ENCODE measurements at regions not wholly inside any gene's neighbourhood (a gene's known extent, or its start where the extent isn't known, plus 50 kb on each side); places are given as distances from the start of the nearest gene placed in this dataset.

DNA sequence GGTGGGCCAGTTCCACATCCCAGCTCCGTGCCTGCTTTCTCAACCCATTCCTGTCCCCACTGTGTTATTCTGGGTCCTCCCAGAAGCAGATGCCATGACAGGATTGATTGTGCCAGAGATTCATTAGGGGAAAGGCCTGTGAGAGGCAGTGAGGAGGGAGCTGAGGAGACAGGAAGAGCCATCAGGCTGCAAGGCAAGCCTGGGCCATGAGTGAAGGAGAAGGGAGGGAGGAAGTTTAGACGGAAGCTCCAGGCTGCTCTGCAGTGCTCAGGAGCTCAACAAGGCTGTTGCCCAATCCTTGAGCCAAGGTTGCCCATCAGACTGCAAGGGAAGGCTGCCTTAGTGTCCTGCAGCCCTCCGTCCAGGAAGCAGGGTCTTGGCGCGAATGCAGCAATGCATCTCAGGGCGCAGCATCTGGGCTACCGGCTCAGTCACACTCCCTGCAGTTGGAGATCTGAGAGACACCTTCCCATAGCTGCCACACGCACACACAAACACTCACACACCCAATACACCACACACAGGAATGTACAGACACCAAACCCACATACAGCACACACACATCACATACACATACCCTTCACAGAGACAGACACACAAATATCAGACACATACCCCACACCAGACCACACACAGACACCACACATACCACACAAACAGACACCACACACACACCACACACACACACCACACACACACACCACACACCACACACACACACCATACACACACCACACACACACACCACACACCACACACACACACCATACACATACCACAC lies 139.5 kb upstream of the NDUFV2 start:
- no peak for DNase-seq (ENCODE audit: low read depth in 2 of 2, low spot score in 1 of 2)

DNA sequence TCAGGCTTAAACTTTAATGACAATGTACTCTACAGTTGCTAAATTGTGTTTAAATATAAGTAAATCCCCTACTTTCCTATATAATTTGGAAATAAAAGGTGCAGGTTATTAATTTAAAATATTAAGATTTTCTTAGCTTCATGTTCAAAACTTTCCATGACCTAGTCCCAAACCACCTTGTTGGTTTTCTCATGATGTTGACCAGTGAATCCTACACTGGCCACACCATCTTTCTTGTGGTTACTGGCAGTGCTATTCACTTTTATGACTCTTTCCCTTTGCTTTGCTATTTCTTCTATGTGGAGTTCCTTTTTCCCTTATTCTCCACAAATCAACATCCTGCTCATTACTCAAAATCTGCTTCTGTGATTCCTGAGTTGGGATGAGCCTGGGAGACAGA lies 138.6 kb upstream of the NDUFV2 start:
- no peak for DNase-seq (ENCODE audit: low read depth in 2 of 2, low spot score in 1 of 2)

DNA sequence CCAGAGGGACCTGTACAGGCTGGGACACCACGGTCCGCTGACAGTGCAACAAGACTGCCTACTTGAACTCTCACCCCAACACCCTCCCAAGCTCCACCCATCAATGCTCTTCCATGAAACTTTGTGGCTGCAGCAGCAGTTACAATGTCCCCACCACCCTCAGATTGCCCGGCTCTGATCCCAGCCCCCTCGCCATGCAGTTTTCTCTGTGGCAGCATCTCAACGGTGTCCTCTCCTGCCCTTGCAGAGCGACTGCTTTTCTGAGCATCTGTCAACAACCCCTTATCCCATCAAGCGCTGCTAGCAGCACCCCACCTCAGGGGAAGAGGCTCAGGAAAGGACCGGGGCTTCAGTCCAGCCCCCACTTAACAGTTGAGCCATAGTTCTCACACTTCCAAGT lies 137.1 kb upstream of the NDUFV2 start:
- no peak for DNase-seq (ENCODE audit: low read depth in 2 of 2, low spot score in 1 of 2)

DNA sequence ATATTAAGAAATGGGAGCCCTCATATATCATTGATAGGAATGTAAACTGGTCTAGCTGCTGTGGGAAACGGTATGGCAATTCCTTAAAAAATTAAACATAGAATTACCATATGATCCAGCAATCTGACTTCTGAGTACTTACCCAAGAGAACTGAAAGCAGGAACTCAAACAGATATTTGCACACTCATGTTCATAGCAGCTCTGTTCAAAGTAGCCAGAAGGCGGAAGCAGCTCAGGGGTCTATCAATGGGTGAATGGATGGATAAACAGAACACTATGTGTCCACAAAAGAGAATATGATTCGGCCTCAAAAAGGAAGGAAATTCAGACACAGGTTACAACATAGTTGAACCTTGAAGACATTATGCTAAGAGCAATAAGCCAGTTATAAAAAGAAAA lies 135.7 kb upstream of the NDUFV2 start:
- DNase-seq (ENCODE audit: low read depth in 2 of 2, low spot score in 1 of 2): no peak

DNA sequence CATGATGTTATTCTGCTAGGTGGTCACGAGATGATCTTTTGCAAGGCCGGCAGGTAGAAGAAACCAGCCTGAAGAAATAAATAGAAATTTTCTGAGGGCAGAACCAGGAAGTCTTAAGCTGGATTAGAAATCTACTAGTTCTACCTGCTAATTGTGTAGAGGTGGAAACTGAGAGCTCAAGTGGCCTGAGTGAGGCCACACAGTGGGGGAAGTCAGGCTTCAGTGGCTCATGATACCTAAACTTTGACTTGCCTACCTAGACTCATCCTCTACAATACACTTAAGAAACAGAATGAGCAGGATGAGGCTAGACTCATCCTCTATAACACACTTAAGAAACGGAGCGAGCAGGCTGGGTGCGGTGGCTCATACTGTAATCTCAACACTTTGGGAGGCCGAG lies 134.9 kb upstream of the NDUFV2 start:
- no peak for DNase-seq (ENCODE audit: low read depth in 2 of 2, low spot score in 1 of 2)

DNA sequence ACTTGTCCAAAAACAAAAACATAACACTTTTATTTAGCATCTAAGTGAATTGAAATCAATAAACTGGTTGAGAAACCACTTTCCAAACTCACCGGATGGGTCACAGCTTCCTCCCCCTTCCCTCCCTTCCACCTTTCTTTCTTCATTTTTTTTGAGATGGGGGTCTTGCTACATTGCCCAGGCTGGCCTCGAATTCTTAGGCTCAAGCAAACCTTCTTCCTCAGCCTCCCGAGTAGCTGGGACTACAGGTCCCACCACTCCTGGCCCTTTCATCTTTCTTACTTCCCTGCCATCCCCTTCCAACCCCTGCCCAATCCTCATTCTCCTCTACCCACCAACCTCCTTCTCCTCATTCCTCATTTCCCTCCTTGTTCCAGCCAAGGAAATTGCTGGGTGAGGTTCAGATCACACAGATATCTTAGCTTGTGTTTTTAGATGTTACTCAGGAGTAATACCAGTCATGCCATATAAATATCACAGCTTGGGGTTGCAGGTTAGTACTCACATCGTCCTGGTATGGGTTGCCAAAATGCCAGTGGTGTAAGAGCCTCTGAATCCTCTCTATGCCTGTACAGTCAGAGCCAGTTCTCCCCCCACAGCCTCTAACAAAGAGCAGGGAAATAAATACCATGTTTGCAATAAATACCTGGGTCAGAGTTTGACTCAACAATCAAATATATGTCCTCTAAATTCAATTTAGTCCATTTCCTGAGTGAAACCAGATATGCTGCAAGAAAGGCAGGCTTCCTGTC lies 132.7 kb upstream of the NDUFV2 start:
- no peak for DNase-seq (ENCODE audit: low read depth in 2 of 2, low spot score in 1 of 2)

DNA sequence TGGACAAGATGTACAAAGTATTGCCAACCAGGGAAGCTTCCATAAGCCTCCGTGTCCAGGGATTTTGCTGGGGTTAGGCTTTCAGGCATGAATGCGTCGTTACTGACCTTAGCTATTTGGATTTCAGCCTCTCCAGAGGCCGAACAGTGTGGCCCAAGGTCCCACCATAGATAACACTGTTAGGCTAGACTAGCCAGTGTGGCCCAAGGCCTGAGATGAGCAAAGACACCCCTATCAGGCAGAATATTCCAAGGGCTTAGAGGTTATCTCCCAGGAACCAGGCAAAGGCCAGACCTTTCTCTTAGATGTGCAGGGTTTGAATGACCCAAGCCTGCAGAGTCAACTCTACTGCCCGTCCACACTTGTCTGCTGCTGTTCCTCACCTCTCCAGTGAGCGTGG lies 131.7 kb upstream of the NDUFV2 start:
- DNase-seq (ENCODE audit: low read depth in 2 of 2, low spot score in 1 of 2): no peak

DNA sequence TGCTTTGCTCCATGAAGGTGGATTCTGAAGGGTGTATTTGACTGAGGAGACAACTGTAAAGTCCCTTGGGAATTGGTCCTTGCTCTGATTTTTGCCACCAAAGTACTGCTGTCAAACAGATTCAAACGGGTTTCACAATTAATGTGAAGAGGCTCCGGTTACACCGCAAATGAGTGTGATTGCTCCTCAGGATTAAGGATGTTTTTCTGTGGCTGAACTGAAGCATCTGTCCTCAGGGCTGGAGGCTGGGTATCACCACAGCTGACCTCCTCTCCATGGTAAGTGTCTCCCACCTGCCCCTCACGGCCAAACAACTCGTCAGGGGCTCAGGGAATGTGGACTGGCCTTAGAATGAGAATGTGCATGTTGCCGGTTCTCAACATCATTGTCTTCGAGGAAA lies 130.4 kb upstream of the NDUFV2 start:
- DNase-seq (ENCODE audit: low read depth in 2 of 2, low spot score in 1 of 2): no peak

DNA sequence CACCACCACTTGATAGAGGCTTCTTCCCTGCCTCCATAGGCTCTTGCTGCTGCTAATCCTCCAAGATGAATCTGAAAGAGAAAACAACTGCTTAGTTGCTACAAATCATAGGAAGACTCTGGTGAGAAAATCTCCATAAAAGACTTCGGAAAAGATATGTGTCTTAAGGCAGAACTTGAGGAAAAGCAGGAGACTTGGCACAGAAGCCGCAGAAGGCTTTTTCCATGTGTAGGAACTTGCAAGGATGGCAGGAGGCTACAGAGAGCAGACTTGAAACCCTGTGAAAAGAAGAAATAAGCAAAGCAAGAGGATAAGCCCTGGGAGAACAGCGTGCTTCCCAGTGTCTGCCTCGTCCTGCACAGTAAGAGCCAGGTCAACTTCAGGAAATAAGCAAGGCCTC lies 128.2 kb upstream of the NDUFV2 start:
- no peak for DNase-seq (ENCODE audit: low read depth in 2 of 2, low spot score in 1 of 2)

DNA sequence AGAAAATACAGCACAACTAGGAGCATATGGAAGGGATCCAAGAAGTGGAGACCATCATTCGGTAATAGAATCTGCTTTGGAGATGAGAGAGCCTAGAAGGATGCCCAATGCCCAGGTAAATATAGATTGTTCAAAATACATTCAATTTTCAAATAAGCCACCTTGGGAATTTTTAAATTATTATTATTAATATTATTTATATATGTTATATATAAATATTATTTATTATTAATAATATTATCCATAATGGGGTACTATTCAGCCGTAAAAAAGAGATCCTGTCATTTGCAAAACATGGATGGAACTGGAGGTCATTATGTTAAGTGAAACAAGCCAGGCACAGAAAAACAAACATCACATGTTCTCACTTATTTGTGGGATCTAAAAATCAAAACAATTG lies 127.8 kb upstream of the NDUFV2 start:
- DNase-seq (ENCODE audit: low read depth in 2 of 2, low spot score in 1 of 2): no peak

DNA sequence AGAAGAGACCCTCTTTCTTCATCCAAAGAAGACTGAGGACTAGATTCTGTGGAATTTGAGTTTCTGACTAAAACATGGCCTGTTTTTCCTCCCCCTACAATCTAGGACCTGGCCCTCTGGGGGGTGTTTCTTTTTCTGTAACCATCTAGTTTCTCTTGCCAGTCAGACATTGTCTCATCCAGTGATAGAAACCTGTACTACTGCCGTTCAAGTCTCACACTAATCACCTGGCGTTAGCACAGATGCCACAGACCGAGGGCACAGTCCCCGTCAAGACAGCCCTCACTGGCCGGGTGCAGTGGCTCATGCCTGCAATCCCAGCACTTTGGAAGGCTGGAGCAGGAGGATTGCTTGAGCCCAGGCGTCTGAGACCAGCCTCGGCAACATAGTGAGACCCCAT lies 126.9 kb upstream of the NDUFV2 start:
- no peak for DNase-seq (ENCODE audit: low read depth in 2 of 2, low spot score in 1 of 2)

DNA sequence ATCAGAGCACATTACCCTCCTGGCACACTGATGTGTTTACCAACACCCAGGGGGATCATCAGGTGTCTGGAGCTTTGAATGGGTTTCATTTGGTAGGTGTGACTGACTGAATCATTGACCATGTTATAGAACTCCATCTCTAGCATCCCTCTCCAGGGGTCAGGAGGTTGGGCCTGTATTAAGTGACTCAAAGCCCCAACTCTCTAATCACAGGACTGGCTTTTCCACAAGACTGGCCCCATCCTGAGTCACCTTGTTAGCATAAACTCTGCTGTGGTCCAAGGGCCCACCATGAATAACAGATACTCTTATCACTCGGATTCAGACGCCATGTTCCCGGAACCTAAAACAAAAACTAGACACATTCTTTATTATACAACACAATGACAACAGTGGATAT lies 125.9 kb upstream of the NDUFV2 start:
- no peak for DNase-seq (ENCODE audit: low read depth in 2 of 2, low spot score in 1 of 2)

DNA sequence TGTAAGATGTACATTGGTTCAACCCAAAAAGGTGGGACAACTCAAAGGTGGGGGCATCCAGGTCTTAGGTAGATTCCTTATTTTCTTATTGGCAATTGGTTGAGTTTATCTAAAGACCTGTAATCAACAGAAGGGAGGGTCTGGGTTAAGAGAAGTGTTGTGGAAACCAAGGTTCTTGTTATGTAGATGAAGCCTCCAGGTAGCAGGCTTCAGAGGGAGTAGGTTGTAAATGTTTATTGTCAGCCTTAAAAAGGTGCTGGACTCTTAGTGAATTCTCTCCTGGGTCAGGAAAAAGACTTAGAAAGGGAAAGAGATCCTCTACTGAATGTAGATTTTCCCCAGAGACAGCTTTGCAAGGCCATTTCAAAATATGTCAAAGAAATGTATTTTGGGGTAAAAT lies 125.3 kb upstream of the NDUFV2 start:
- no peak for DNase-seq (ENCODE audit: low read depth in 2 of 2, low spot score in 1 of 2)

DNA sequence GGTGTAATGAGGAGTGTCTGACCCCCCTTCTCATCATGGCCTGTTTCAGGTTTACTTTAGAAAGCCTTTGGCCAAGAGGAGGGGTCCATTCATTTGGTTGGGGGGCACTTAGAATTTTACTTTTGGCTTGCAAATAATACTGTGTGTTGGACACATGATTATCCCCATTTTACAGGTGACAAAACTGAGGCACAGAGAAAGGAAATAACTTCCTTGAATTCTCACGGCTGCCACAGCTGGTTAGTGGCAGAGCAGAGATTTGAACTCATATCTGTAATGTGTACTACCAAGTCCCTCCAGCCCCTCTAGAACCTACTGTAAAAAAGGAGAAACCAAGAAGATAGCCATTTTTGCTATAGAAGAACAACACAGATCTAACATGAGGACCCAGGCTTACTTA lies 124.8 kb upstream of the NDUFV2 start:
- no peak for DNase-seq (ENCODE audit: low read depth in 2 of 2, low spot score in 1 of 2)

DNA sequence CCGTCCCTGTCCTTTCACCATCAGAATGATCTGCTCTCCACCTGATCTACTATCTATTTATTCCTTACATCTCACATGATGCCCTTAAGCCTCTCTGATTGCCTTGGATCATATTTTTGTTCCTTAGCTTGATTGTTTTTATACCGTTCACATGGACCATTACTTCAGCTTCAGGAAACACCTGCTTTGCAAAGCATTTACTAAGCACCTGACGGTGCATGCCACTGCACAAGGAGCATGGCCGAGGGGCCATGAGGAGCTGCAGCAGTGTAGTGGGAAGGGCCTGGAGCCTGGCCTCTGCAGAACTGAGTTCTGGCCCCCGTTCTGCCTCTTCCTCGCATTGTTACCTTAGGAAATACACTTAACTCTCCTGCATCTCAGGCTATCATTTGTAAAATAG lies 124.1 kb upstream of the NDUFV2 start:
- no peak for DNase-seq (ENCODE audit: low read depth in 2 of 2, low spot score in 1 of 2)

DNA sequence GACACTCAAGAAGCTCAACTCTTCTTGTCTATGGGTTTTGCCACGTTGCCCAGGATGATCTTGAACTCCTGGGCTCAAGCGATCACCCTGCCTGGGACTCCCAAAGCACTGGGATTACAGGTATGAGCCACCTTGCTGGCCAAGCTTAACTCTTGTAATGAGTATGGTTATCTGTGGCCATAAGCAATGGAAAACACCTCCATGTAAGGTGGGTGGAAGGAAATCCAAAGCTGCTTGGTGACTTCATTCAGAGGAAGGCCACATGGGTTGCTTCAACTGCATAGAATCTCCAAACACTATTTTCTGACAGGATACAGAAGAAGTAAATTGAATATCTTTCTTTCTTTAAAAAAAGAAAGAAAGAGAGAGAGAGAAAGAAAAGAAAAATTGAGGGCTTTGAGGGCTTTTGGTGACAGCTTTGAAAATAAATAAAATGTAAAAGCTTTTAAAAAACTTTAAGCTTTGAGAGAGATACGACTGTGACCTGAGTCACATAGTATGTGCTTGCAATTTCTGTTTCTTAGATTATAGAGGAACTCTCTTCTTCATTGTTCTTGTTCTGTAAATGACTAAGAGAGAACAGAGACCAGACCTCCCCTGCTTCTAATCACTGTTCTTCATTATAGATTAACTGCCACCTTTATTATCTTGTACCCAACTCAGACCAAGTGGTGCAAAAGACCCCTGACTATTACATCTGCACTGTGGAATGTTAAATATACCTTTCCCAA lies 123.1 kb upstream of the NDUFV2 start:
- no peak for DNase-seq (ENCODE audit: low read depth in 2 of 2, low spot score in 1 of 2)

DNA sequence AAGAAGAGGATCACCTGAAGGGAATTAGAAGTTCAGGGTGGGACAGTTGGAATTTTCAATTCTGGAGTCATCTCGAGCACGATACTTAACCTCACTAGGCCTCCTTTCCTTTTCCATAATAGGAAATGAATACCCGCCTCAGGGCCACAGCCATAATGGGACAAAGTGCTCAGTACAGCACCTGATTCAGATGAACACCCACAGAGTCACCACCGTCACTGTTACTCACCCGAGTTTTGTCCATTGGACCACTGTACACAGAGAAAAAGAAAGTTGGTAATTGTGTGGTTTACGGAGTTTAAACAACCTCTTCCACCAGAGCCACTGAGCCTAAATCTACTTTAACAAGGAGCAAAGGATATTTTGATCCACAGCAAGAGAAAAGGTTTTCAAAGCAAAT lies 122.0 kb upstream of the NDUFV2 start:
- no peak for DNase-seq (ENCODE audit: low read depth in 2 of 2, low spot score in 1 of 2)

DNA sequence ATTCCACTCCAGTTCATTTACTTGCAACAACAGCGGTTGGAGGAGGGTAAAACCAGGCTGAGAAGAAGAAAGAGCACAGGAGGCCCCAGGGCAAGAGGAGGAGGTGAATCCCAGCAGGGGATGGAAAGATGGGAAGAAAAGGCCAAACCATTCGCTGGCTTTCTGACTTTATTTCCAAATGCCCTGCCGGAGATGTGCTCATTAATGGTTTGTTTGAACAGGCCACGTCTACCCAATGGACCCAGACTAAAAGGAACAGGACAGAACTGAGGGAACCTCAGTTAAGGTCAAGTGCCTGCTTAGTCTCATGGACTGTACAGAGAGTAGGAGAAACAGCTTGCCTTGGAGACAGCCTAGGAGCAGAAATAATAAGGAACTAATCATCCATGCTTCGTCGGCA lies 121.6 kb upstream of the NDUFV2 start:
- no peak for DNase-seq (ENCODE audit: low read depth in 2 of 2, low spot score in 1 of 2)

DNA sequence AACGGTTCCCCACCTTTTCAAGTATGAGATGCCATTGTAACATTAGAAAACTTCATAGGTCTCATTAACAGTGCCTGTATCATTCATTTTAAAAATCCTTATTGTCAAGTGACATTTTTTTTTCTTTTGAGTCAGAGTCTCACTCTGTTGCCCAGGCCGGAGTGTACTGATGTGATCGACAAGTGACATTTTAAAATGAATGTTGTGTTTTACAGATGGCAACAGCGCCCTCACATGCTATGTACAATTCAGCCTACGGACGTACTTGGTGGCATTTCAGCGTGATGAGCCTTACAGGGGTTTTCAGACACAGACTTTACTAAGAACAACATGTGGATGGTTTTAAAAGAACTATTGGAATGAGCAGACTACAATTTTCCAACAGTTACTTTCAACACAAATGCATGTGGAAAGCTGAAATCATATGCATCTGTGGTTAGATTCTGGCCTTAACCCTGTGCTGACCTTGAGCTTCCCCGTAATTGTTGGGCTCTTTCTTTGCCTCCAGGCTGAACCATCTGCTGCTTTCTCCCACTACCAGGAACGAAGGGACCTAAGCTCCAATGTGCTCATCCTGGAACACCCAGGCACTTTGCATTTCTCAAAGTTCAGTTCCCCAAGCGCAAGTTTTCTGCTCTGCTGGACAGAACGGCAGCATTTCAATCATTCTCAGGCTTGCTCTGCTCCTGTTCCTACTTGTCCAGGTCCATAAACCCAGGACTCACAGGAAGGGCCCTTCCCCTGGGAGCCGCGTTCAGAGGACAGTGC lies 119.9 kb upstream of the NDUFV2 start:
- DNase-seq (ENCODE audit: low read depth in 2 of 2, low spot score in 1 of 2): no peak

DNA sequence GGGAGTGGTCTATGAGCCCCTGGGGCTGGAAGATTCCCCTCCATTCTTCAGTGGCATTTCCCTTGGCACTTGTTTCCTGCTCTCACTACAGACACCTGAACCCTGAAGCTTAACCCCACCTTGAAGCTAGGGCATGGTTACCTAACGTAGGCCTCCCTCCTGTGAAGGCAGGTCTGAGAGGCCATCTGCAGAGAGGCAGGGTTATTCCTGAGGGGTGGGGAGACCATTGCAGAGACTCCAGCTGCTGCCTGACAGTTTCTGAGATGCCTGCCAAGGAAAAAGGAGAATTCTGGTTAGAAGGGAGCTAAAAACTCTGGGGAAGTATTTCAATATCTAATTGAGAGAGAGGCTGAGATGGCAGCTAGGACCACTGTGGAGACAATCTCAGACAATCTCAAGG lies 119.3 kb upstream of the NDUFV2 start:
- no peak for DNase-seq (ENCODE audit: low read depth in 2 of 2, low spot score in 1 of 2)

DNA sequence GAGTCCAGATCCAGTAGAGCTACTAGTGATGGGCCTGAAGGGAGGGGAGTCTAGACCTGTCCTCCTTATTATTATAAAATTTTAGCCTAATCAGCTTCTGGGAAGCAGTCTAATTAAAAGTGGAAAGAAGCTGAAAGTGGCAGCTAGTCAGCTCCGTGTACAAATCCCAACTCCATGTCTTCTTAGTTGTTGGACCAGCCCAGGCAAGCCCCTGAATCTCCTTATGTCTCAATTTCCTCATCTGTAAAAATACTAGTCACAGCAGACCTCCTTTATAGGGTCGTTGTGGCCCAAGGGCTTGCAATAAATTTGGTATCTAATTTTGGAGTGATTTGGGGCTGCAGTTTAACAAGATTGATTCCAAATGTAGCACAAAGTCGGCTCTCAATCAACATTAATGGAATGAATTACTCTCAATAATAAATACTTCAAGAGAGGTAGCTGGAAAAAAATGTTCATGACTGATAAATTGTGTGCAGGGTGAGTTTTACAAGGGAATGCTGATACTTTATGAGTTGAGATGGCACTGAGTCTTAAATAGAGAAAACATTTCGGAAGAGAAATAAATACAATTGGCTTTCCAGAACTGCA lies 118.3 kb upstream of the NDUFV2 start:
- DNase-seq (ENCODE audit: low read depth in 2 of 2, low spot score in 1 of 2): no peak
